Activated CD4-positive, CD25-positive, alpha-beta regulatory T cell treated with anti-CD3 and anti-CD28 coated beads, Interleukin-2, amount 50 U/mL, for 24 hours (primary cell): ENCODE measurements at regions not wholly inside any gene's neighbourhood (a gene's known extent, or its start where the extent isn't known, plus 50 kb on each side); places are given as distances from the start of the nearest gene placed in this dataset.
"Not testable (repeated sequence)": the region's sequence is repeated elsewhere in the genome, so short reads cannot be mapped to it uniquely, and the experiment has no call there.

Source experiments
- ATAC-seq, 2 donors: fragments of 150-1000 bp; cut with Tn5 transposase; one replicate each; pipeline ENCODE4 v1.10.0; 2021; ENCODE audit warnings: mild to moderate bottlenecking in 1 of 2, moderate library complexity in 1 of 2

DNA sequence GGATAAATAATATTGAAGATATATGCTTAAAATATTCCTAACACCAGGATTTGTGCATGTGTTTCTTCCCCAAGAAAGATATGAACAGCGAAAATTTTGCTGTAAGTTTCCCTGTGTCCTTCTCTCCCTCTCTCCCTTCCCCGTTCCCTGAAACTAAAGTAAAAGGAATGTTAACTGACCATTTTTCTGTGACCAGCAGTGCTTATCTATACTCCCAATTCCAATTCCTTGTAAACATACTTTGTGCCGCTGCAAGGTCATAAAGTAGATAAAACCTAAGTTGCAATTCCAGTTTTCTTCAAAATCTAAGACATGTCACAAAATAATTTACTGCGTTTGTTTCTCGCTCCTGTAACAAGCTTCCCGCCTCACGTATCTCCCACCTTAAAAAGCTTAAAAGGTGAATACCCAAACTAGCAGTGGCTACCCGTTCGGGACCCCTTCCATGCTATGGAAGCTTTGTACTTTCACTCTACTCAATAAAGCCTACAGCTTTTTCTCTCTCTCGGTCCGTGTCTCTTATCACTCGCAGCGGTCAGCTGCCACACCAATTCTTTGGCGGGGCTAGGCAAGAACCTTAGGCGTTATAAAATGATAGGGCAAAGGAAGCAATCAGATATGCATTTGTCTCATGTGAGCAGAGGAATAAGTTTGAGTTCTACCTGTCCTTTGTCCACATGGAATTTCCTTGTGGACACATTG, 1798.0 kb downstream of the EFNA5 start:
- ATAC-seq = no peak

DNA sequence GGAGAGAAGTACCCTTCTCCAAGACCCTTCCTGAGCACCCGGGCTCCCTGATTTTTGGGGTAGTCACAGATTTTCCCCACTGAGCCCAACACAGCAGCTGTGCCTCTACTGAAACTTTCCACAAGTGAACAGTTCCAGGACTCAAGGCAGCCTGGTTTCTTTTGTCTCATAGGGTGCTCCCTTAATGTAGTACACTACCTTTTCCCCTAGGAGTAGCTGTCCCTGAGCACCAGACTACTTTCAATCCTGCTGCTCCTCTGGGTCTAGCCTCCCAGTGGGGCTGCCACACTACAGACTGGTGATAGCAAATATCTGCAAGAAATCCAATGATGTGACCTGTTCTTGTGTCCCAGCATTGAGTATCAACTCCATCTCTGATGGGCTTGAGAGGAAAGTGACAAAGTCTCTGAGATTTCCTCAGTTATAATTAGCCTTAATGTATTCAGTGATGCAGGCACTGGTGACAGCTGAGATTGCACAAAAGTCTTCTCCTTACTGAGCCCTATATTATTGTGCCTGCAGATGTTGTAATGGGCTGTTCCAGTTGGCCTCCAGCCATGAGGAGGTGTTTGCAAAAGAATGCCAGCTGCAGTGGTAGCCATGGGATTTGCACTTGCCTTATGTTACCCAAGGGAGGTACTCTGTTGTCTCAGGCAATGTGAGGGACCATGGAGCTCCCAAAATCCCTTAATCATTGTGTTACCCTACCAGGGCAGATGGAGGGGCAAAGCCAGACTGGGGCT, 1802.5 kb downstream of the EFNA5 start:
- ATAC-seq = no peak

DNA sequence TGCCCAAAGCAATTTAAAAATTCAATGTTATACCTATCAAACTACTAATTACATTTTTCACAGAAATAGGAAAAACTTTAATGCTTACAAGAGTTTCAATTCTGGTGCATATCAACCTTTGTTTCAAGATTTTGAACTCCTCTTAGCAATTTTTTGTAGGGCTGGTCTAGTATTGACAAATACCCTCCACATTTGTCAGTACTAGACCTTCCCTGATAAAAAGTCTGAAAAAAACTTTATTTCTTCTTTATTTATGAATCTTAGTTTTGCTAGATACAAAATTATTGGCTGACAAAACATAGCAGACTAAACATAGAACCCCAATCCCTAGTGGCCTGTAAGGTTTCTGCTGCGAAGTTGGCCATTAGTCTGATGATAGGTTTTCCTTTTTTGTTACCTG, 1804.9 kb downstream of the EFNA5 start:
- no peak for ATAC-seq

DNA sequence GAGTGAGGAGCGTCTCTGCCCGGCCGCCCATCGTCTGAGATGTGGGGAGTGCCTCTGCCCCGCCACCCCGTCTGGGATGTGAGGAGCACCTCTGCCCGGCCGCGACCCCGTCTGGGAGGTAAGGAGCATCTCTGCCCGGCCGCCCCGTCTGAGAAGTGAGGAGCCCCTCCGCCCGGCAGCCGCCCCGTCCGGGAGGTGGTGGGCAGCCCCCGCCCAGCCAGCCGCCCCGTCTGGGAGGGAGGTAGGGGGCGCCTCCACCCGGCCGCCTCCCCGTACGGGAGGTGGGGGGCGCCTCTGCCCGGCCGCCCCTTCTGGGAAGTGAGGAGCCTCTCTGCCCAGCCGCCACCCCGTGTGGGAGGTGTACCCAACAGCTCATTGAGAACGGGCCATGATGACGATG, 1811.4 kb downstream of the EFNA5 start:
- ATAC-seq = not testable (repeated sequence)

DNA sequence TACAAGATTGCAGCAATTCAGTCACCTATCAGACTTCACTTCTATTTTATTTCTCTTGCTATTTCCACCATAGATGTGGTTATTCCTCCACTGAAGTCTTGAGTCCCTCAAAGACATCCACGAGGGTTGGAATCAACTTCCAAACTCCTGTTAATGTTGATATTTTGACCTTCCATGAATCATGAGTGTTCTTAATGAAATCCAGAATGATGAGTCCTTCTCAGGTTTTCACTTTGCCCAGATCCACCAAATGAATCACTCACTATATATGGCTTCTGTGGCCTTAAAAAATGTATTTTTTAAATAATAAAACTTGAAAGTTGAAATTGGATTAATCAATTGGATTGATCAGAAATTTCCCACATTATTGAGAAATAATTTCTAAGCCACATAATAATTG, 1821.0 kb downstream of the EFNA5 start:
- ATAC-seq = no peak

DNA sequence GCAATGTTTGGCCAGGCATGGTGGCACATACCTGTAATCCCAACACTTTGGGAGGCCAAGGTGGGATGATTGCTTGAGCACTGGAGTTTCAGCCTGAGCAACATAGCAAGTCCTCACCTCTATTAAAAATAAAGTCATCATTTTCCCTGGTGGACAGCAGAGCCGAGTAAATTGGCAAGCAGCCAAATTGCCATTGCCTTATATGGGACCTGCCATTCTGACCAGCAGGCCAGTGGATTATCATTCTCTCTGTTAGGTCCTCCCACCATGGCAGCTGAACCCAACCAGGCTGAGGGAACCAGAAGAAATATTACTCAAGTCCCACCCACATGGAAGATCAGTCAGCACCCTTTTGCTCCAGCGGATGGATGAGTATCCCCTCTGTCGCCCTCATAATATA, 1829.9 kb downstream of the EFNA5 start:
- no peak for ATAC-seq

DNA sequence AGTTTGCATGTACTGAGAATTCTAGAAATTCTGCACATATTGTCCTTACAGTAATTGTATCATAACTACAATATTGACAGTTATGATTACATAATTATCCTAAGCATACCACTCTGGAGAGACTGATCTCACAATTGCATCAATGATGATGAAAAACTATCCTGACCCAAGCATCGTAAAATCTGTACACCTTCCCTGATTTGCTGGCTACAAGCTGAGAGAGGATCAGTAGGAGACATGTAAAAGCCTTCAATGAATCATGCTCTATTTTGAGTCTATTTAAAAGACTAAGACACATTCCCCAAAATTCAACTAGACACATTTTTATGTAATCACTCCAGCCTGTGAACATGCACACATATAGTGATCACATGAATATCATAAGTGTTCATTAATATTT, 1833.8 kb downstream of the EFNA5 start:
- ATAC-seq = no peak

DNA sequence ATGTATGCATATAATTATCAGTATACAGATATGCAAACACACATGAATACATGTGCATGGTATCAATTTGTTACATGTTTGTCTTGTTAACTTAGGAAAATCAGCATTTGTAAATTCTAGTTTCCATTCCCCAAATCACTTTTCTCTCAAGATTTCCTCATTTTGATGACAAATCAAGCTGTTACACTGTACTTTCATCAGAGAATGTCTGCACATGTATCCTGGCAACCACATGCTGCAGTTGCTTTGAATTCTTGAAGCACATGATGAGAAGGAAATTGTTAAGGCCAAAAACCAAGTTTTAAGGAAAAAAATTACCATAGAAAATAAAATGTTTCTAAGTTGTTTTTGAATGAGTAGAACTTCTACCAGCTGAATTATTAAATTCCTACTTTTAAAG, 1834.5 kb downstream of the EFNA5 start:
- no peak for ATAC-seq

DNA sequence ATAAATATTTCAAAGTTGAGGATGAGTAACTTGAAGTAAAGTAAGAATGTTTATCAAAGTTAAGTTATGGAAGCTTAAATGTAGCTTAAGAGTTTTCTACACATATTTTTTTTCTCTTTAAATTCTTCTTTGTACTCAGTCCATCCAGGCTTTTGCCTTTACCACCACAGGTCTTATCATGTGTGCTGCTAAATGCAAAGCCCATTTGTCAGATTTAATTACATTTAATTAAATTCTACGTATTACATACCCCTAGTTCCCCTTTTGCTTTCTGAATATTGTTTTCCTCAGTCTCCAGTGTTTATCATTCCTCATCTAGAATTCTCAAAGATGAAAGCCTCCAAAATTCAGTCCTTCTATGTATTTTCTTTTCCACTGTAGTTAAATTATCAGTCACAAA, 1841.9 kb downstream of the EFNA5 start:
- no peak for ATAC-seq

DNA sequence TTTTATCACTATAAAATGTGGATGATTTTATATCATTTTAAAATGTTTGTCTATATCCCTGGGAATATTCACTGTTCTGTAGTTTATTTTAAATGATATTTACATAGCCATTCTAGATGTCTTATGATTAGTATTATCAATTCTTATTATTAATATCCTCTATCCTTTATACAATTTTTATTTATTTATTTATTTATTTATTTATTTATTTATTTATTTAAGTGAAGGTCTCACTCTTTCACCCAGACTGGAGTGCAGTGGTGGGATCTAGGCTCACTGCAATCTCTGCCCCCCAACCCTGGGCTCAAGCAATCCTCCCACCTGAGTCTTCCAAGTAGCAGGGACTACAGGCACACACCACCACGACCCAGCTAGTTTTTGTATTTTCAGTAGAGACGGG, 1848.9 kb downstream of the EFNA5 start:
- no peak for ATAC-seq

DNA sequence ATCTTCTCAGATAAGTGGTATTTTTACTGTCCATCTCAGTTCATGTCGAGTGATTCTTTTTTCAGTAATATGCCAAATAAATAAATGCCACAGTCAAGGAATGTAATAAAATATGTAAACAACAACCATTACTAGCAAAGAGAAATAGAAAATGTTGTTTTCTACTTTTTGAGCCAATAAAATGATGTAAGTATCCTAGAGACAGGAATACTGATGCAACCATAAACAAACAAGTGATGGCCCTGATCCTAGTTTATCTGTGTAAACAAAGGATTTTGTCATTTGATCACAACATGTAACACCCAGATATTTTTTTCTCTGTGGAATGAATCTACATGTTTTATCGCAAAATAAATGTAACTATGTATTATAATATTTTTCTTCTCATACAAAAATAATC, 1852.8 kb downstream of the EFNA5 start:
- no peak for ATAC-seq

DNA sequence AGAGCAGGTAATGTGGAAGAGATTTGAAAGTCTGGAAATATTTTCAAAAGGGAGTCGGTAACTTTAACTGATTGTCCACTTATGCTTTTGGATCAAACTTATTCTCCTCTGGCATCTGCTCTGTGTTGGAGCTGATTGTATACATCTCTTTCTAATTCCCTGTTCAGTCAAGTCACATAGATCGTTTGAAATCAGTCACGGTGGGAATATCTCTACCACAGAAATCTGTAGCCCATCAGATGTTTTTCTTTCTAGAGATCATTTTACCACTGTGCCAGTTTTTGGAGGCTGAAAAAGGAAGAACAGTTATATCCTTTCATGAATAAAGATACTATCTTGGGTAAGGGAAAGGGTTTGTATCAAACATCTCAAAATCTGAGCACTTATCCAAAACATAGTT, 1853.3 kb downstream of the EFNA5 start:
- ATAC-seq = no peak

DNA sequence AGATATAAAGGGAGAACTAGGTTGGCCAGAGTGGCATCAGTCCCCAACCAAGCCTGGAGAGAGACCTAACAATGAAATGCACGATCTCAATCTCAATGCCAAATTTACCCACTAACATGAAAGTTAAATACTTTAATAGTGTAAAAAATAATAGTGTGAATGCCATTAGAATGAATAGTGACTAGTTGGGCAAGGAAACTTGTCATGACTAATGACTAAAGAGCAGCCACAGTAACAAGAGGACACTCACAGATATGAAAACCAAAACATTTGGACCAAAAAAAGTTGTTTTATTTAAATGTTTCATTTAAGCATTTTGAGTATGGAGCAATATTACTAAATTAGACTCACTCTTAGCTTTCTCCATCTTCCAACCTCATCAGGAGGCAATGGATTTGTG, 1853.8 kb downstream of the EFNA5 start:
- no peak for ATAC-seq

DNA sequence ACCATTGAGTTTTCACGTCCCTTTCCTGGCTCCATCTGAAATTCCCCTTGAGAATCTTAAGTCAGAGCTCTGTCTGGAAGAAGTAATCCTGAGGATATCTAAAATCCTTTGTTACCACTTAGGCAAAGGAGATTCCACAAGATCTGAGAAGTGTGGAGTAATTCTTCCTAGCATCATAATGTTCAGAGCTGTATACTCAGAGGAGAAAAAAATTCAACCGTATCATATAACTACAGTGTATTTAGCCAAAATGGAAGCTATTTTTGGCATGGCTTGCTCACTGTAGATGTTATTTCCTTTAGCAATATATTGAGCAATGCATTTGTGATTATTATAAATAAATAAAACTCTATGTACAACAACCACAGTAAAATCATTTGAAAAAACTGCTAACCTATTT, 1858.4 kb downstream of the EFNA5 start:
- ATAC-seq = no peak

DNA sequence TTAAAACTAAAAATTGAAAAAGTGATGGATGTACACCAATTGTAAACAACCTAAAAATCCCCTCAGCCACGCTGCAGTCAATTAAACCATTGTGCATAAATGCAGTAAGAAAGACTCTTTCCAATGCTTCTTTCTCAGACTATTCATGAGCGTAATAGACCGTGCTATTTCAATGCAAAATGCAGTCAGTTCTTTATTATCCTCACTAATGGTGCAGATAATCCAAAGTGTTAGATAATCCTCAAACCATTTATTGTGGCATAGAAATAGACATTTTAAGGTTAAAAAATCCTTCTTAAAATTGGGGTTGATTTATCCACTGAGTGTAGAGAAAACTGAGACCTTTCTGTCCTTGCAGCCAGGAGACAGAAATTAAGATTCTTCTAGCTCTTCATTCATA, 1862.8 kb downstream of the EFNA5 start:
- no peak for ATAC-seq

DNA sequence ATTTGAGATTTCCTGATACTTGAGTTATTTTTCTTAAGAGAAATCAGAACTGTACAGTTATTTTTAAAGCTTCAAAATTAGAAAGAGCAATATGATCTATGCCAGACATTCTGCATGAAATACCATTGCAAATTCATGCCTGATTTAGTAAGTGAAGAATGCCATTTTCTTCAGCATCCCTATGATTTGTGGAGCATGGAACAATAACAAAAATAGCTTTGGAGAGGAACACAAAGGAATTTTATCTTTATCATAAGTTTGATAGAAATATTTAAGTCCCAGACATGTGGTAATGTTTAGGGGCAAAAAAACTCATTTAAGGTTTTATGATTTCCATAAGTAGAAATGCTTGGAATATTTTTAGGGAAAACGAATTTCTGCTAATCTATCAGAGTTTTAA, 1863.4 kb downstream of the EFNA5 start:
- no peak for ATAC-seq

DNA sequence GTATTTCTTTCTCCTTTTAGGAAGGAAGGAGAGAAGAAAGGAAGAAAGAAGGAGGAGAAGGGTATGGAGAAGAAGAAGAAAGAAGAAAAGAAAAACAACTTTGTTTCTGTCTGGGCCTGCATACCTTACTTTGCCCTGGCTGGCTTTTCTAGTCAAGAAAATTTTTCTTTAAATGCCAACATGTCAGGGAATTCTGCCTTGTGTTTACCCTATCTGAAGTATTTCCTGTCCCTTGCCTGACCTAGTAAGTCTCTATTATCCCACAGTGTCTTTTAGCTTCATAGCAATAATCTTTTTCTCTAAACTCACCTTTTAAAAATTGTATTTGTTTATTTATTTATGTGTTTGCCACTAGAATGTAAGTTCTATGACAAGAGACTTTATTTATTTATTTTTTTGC, 1864.1 kb downstream of the EFNA5 start:
- no peak for ATAC-seq

DNA sequence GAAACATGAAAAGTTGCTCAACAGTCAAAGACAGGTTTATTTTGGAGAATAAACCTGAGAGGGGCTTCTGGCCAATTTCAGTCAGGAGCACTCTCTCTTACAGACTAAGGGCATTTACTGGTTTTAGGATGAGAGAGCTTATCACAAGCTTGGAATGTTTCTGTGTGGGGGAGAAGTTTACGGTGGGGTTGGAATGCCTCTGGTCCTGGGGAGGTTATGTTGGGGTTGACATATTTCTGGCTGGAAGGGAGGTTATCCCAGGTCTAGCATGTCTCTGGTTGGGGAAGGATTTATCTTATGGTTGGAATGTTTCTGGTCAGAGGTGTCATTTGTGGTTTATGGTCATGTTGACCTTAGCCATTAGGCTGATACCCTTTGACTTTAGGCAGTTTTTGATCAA, 1867.3 kb downstream of the EFNA5 start:
- no peak for ATAC-seq

DNA sequence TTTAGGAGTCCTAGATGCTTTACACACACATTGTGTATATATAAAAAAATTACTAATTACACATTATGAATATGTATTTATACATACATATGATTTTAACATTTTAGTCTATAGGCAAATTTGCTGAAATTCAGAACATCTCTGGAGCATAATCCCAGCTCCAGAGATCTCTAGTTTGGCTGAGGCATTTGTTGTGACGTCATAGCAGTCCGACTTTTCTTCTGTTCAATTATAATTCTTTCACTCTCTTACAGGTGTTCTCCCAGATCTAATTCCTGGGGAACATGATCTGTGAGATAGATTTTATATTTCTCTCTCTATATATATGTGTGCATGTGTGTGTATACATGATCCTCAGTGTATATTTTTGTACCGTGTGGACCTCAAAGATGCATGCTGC, 1876.2 kb downstream of the EFNA5 start:
- no peak for ATAC-seq

DNA sequence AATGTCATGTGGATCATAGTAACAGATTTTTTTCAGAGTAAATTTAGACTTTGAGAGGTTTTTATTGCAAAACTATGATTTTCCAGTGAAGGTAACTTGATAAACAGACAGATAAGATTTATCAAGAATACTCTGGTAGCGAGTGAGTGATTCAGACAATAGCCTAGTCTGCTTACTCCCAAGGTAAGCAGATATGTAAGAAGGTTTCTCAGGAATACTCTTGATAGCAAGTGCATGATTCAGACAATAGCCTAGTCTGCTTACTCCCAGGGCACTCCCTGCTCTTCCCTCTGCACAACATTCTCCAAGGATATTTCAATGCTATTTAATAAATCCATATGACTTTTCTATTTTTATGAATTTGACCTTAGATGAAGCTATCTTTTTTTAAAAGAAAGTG, 1881.5 kb downstream of the EFNA5 start:
- no peak for ATAC-seq

DNA sequence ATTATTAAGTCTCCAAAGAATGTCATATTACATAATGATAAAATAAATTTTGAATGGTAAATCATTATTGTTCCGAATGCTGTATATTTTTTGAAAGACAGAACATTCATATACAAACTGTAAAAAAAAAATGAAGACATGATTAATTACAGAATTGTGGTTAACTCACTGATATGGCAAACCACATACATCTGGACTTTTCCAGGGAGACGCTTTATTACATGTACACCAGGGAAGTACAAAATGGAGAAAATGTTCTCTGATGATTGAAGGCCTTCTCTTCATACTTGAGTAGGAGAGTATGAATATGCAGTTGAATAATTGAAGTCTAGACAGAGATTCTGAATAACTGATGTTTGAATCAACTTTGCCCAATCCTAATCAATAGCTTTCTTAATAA, 1886.9 kb downstream of the EFNA5 start:
- no peak for ATAC-seq

DNA sequence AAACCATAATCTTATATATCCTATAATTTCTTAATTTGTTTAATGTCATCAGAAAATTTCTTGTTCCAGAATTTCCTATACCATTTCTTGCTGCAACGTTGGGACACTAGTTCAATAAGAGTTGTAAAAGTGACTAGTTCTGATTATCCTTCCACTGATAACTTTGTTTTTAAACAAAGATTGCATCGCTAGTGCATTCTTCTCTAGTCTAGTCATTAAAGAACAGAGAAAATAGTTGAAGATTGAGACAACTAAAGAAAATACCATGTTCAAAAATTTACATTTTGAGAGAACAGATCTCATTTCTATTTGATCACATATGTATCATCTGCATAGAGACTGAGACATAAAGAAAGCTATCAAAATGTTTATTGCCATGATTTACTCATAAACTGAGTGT, 1888.2 kb downstream of the EFNA5 start:
- no peak for ATAC-seq

DNA sequence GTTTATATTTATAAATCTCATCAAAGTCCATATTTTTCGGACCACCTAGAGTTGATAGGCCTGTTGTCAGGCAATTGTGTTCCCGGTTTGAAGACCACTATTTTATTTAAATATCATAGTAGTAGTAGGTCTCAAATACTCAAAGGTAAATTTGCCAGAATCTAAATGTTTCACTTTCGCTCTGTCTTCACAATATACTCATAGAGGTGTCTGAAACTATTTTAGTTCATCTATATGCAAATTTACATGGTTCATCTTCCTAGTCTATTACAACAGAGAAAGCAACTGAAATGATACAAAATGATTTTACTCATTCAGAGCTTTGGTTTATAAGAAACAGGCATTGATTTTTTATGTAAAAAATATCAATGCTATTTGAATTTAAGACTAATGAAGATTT, 1897.5 kb downstream of the EFNA5 start:
- no peak for ATAC-seq

DNA sequence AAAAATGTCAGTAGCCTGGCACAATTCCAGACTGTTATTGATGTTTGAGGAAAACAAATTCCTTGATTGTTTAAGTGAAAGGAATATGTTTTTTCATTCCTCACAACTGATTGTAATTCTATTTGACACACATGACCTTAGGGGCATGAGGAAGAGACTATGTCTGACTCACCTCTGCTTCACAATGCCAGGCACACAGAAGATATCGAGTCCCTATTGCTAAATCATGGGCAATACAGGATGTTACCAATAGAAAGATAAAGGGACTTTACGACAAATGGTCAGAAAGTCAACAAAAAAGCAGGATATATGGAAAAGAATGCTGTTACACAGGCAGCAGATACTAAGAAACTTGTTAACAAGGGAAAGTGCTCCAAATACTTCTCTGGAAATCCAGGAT, 1903.5 kb downstream of the EFNA5 start:
- ATAC-seq = no peak

DNA sequence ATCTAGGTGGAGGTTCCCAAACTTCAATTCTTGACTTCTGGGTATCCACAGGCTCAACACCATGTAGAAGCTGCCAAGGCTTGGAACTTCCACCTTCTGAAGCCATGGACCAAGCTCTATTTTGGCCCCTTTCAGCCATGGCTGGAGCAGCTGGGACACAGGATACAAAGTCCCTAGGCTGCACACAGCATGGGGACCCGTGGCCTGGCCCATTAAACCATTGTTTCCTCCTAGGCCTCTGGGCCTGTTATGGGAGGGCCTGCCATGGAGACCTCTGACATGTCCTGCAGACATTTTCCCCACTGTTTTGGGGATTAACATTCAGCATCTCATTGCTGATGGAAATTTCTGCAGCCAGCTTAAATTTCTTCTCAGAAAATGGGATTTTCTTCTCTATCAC, 1908.0 kb downstream of the EFNA5 start:
- ATAC-seq = no peak
